ENCODE measurements at regions not wholly inside any gene's neighbourhood (a gene's known extent, or its start where the extent isn't known, plus 50 kb on each side); places are given as distances from the start of the nearest gene placed in this dataset.

GRCh38 chr3:164174059-164174458 lies 904.2 kb downstream of the SI start:
- Histone ChIP-seq H3K4me3 (no peak overlapping the region), H3K9ac (no peak overlapping the region), H3K27me3 (no peaks in the 10 kb centered on the region), H3K27ac (no peak overlapping the region), H3K4me1 (peaks cover 18% of the 10 kb centered on the region), H3K36me3 (no peaks in the 10 kb centered on the region), H3K9me3 (peaks cover 10% of the 10 kb centered on the region), H4K20me1 (no peaks in the 10 kb centered on the region), H3K4me2 (peak overlapping the region; percentile 41)
- no peak for TF ChIP-seq Cebpa-rat (IDR thresholded peaks at IDR 0.05)

- Histone ChIP-seq H4K20me1 (no peaks in the 10 kb centered on the region), H3K4me3 (no peak overlapping the region), H3K36me3 (no peaks in the 10 kb centered on the region), H3K4me1 (no peaks in the 10 kb centered on the region), H3K9ac (no peak overlapping the region), H3K27me3 (no peaks in the 10 kb centered on the region), H3K4me2 (no peak overlapping the region), H3K9me3 (no peaks in the 10 kb centered on the region), H3K27ac (no peak overlapping the region)
- no peak for TF ChIP-seq Cebpa-rat (IDR thresholded peaks at IDR 0.05)
Measured at GRCh38 chr3:164155400-164155799, 922.9 kb downstream of the SI start.

GRCh38 chr3:164144824-164145223 lies 933.5 kb downstream of the SI start:
- Histone ChIP-seq H4K20me1 (no peaks in the 10 kb centered on the region), H3K4me3 (no peak overlapping the region), H3K9me3 (peaks cover 65% of the 10 kb centered on the region), H3K4me2 (no peak overlapping the region), H3K36me3 (no peaks in the 10 kb centered on the region), H3K27me3 (no peaks in the 10 kb centered on the region), H3K4me1 (no peaks in the 10 kb centered on the region), H3K9ac (no peak overlapping the region), H3K27ac (no peak overlapping the region)
- no peak for TF ChIP-seq Cebpa-rat (IDR thresholded peaks at IDR 0.05)

GRCh38 chr3:164132878-164133277 lies 945.4 kb downstream of the SI start:
- TF ChIP-seq Cebpa-rat (IDR thresholded peaks at IDR 0.05): no peak
- Histone ChIP-seq H4K20me1 (no peaks in the 10 kb centered on the region), H3K27ac (no peak overlapping the region), H3K36me3 (no peaks in the 10 kb centered on the region), H3K4me2 (no peak overlapping the region), H3K27me3 (no peaks in the 10 kb centered on the region), H3K9ac (no peak overlapping the region), H3K9me3 (no peaks in the 10 kb centered on the region), H3K4me3 (no peak overlapping the region), H3K4me1 (no peaks in the 10 kb centered on the region)

- H3K4me2 ChIP-seq: no peak overlapping the region
- H4K20me1 ChIP-seq: no peaks in the 10 kb centered on the region
- no peaks in the 10 kb centered on the region for H3K4me1 ChIP-seq
- no peaks in the 10 kb centered on the region for H3K36me3 ChIP-seq
- H3K9me3 ChIP-seq: peaks cover 19% of the 10 kb centered on the region
- no peak overlapping the region for H3K27ac ChIP-seq
- H3K9ac ChIP-seq: no peak overlapping the region
- no peak overlapping the region for H3K4me3 ChIP-seq
- no peak for TF ChIP-seq Cebpa-rat (IDR thresholded peaks at IDR 0.05)
- H3K27me3 ChIP-seq: no peaks in the 10 kb centered on the region
Measured at GRCh38 chr3:164113371-164114332, 964.6 kb downstream of the SI start.

GRCh38 chr3:164096352-164096751 lies 981.9 kb downstream of the SI start:
- Histone ChIP-seq H3K36me3 (no peaks in the 10 kb centered on the region), H3K4me3 (no peak overlapping the region), H3K9ac (no peak overlapping the region), H3K9me3 (no peaks in the 10 kb centered on the region), H3K4me2 (no peak overlapping the region), H3K4me1 (no peaks in the 10 kb centered on the region), H3K27ac (no peak overlapping the region), H4K20me1 (no peaks in the 10 kb centered on the region), H3K27me3 (no peaks in the 10 kb centered on the region)
- TF ChIP-seq Cebpa-rat (IDR thresholded peaks at IDR 0.05): no peak

GRCh38 chr3:164095949-164096348 lies 982.3 kb downstream of the SI start:
- Histone ChIP-seq H4K20me1 (no peaks in the 10 kb centered on the region), H3K9ac (no peak overlapping the region), H3K27me3 (no peaks in the 10 kb centered on the region), H3K4me3 (no peak overlapping the region), H3K4me2 (no peak overlapping the region), H3K9me3 (no peaks in the 10 kb centered on the region), H3K36me3 (no peaks in the 10 kb centered on the region), H3K27ac (no peak overlapping the region), H3K4me1 (no peaks in the 10 kb centered on the region)
- TF ChIP-seq Cebpa-rat (IDR thresholded peaks at IDR 0.05): no peak

- H3K27ac ChIP-seq: no peak overlapping the region
- no peaks in the 10 kb centered on the region for H4K20me1 ChIP-seq
- no peak overlapping the region for H3K9ac ChIP-seq
- H3K27me3 ChIP-seq: no peaks in the 10 kb centered on the region
- no peaks in the 10 kb centered on the region for H3K36me3 ChIP-seq
- no peaks in the 10 kb centered on the region for H3K4me1 ChIP-seq
- no peaks in the 10 kb centered on the region for H3K9me3 ChIP-seq
- no peak overlapping the region for H3K4me3 ChIP-seq
- no peak for TF ChIP-seq Cebpa-rat (IDR thresholded peaks at IDR 0.05)
- no peak overlapping the region for H3K4me2 ChIP-seq
Measured at GRCh38 chr3:164095279-164095678, 983.0 kb downstream of the SI start.

- H3K27me3 ChIP-seq: no peaks in the 10 kb centered on the region
- H3K36me3 ChIP-seq: no peaks in the 10 kb centered on the region
- no peak overlapping the region for H3K4me2 ChIP-seq
- H3K4me3 ChIP-seq: no peak overlapping the region
- TF ChIP-seq Cebpa-rat (IDR thresholded peaks at IDR 0.05): no peak
- no peaks in the 10 kb centered on the region for H3K9me3 ChIP-seq
- no peaks in the 10 kb centered on the region for H3K4me1 ChIP-seq
- H4K20me1 ChIP-seq: no peaks in the 10 kb centered on the region
- no peak overlapping the region for H3K9ac ChIP-seq
- H3K27ac ChIP-seq: no peak overlapping the region
Measured at GRCh38 chr3:164094546-164094945, 983.8 kb downstream of the SI start.

GRCh38 chr3:164080208-164080607 lies 998.1 kb downstream of the SI start:
- Histone ChIP-seq H3K9me3 (no peaks in the 10 kb centered on the region; the same call in 1 of the 2 replicates), H3K27ac (no peak overlapping the region), H3K4me3 (no peak overlapping the region), H3K9ac (no peak overlapping the region), H3K4me1 (no peaks in the 10 kb centered on the region), H3K27me3 (no peaks in the 10 kb centered on the region), H3K36me3 (no peaks in the 10 kb centered on the region), H4K20me1 (no peaks in the 10 kb centered on the region), H3K4me2 (no peak overlapping the region)
- no peak for TF ChIP-seq Cebpa-rat (IDR thresholded peaks at IDR 0.05)

Data from BLaER1 (cell line).